NOMO-1 treated with DMSO at 0.1 percent for 48 hours (cell line): ENCODE measurements at regions not wholly inside any gene's neighbourhood (a gene's known extent, or its start where the extent isn't known, plus 50 kb on each side); places are given as distances from the start of the nearest gene placed in this dataset.

Source experiments
- DNase-seq: peaks from one replicate; lab custom pipeline; 2025; ENCODE audit not compliant: unreplicated experiment; lab: John Stamatoyannopoulos, UW

DNA sequence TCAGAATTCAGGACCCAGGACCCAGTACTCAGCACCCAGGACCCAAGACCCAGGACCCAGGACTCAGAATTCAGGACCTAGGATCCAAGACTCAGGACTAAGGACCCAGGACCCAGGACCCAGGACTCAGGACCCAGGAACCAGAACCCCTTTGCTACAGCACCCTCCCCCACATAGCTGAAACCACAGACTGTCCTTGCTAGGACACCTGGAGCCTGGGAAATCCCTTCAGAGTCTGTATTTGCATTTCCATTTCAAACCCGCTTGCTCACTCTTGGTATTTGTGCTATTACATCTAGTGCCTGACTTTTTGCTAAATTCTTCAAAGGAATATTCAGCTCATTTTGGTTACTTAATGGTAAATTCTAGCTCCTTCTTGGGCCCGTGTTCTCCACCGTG, 275.8 kb upstream of the MAF start:
- DNase-seq, result no peak

GRCh38 chr16:79874391-79874790, 273.9 kb upstream of the MAF start:
- no peak for DNase-seq

- no peak for DNase-seq
Measured at GRCh38 chr16:79873825-79874224, 273.3 kb upstream of the MAF start.

DNA sequence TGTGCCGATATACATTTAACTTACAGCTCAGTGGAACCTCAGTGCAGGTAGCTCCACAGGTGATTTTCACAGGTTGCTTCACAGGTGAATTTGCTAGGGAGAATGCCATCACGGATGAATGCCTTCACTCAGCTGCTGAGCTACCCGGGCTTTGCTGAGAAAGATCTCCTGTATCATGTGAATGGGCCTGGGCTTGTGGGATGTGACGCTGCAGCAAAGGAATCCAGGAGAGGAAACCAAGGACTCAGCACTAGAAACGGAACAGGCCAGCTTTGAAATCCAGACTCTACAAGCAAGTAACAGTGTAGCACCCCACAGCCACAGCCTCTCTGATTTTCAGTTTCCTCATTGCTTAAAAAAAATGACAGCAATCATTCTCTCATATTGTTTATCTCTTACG, 271.4 kb upstream of the MAF start:
- no peak for DNase-seq

DNA sequence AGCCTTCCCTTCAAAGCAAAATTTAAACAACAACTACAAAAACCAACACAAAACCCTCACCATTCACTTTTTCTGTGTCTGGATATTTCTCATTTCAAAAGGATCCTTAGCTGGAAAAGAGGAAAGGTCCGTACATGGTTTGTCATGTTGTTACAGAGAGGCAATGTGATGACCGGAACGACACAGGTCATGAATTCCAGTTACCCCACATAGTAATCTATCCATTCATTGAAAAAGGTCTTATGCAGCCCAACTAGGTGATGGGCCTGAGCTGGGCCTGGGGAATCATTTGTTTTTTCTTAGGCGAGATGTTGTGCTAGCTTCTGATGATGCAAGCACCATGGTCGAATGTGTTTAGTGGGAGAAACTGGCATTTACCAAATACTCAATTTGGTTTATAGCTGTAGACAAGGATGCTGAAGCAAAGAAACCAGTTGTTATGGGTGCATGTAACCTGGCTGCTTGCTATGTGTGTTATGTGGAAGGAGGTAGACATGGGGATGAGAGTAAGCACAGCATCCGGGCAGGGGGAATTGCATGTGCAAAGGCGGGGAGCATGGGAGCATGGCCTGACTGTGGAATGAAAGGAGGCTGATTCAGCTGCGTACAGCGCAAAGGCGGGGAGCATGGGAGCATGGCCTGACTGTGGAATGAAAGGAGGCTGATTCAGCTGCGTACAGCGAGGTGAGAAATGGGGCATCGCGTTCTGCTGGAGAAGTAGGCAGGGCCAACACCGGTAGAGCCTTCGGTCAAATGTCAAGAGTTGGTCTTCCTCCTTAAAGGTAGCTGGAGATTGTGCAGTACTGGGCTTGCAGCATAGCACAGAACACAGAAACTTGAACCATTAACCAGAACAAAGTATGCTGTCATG, 269.7 kb upstream of the MAF start:
- DNase-seq, result no peak

DNA sequence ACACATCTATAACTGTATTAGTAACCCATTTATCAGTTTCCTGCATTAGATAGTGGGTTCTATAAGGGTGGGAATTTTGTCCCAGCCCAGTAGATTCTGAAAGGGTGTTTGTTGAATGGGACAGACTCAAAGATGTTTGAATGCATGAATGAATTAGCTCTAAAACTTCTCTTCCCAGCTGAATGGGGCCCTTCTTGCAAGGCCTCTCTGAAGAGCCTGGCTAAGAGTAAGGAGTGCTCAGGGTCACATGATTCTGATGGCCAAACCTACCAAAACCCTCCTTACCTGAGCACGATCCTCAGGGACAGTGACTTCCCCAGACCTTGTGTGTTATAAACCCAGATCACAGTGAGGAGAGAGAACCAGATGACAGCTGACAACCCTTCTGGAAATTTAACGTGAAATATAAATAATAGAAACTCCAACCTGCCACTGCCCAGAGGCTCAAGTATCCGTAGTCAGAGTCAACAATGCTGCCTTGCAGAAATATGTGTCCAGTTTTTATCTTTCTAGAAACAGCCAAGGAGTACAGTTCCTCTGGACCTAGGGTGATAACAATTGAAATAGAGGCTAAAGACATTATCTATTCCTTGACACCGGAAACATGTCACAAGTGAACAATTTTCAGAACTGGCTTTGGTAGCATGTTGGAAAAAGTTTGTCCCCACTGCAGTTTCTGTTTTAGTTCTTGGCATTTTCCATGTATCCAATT, 268.9 kb upstream of the MAF start:
- no peak for DNase-seq

GRCh38 chr16:79868841-79869240, 268.3 kb upstream of the MAF start:
- DNase-seq, result no peak

- DNase-seq, result no peak
Measured at GRCh38 chr16:79867425-79867997, 267.0 kb upstream of the MAF start.

GRCh38 chr16:79865918-79866317, 265.4 kb upstream of the MAF start:
- DNase-seq, result no peak

DNA sequence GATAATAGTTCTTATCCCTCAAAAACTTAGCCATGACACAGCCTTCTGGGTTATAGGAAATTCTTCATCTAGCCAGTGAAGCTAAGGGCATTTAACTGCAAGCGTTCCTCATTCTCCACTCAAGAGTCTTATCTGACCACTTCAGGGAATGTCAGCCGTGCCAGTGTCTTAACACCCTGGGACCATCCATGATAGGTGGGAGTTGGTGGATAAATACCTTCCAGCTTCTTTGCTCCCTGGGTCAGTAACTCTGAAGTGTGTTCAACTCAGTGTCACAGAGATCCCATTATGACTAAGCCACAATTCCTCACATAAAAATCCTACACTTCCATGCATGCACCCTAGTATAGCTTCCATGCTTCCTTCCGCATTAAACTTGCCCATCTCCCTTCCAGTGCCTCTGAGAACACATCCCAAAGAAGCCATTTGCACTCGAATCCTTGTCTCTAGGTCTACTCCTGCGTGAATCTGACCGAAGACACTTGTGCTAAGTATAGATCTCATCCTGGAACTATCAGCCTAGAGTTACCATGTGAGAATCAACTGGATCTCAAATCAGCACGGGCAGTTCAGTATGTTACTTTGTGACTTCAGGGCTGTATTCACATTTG, 264.3 kb upstream of the MAF start:
- DNase-seq, result no peak

DNA sequence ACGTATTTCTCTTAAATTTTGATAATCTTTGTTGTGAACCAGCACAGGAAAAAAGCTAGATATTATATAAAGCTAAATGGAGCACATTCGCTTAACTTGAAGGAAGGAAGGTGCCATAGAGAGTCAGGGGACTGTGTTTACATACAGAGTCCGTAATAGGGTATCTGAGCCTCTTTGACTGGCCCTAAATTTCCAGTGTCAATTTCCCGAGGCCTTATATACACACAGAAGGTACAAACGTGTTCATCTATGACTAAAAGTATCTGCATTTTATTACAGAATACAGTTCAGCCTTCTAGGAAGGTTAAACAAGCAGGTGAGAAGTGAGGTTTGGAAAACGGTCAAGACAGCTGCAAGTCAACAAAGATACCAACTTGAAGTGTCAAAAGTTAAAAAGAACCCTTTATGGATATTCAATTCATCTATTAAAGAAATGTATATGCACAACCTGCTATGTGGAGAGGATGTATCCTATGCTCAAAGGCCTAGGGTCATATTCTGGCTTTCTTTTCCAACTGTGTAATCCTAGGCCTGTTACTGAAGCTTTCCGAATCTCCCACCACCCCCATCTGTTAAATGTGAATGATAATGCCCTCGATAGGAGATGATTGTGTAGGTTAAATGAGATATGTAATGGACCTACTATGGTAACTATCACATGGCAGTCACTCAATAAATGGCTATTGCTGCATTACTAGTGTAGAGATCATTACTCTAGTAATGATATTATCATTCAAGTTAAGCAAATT, 263.7 kb upstream of the MAF start:
- DNase-seq, result no peak

- no peak for DNase-seq
Measured at GRCh38 chr16:79863128-79864031, 262.8 kb upstream of the MAF start.

- no peak for DNase-seq
Measured at GRCh38 chr16:79862601-79863000, 262.1 kb upstream of the MAF start.

DNA sequence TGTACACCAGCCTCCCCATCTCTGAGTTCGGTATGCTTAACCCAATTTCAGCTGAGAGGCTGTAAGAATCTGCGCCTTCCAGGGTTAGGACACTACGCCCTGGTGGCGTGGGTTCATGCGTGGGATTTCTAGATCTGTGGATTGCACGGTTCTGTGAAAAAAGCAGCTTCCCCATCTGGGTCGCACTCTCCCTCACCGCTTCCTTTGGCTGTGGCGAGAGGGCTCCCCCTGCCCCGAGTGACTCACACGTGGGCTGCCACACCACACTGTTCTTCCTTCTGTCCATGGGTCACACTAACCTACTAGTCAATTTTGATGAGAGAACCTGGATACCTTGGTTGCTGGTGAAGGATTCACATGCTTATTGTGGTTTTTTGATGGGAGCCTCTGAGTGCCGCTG, 256.0 kb upstream of the MAF start:
- DNase-seq, result no peak

DNA sequence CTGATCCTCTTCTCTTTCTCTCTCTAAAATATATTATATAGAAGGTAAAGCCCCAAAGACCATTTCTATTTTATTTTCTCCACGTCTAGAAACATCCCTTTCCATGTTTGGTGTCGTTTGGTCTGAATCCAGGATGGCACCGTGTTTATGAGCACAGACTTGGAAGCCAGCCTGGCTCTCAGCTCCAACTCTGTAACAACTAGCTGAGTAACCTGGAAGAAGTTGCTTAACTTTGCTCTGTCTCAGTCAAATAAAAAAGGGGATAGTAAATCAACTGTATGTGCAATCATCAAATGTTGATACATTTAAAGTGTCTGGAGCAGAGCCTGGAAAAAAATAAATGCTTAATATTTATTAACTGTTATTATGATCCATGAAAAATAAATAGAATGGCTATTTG, 249.8 kb upstream of the MAF start:
- DNase-seq, result no peak

DNA sequence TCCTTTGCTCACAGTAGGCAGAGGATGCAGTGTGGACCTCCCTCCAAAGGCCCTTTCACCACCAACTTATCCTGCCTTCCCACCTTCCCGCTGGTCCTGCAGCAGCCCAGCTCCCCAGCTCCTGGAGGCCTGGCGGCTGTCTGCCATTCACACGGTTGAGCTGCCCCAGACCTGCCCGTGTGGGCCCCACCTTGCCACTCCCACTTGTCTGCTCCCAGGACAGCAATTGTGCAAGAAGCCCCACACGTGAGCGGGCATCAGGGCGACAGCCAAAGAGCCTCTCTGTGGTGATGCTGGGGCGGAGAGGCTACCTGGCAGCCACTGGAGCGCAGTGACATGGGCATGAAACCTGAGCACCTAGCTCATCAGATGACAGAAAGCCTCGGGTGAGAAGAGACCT, 248.6 kb upstream of the MAF start:
- DNase-seq, result no peak

DNA sequence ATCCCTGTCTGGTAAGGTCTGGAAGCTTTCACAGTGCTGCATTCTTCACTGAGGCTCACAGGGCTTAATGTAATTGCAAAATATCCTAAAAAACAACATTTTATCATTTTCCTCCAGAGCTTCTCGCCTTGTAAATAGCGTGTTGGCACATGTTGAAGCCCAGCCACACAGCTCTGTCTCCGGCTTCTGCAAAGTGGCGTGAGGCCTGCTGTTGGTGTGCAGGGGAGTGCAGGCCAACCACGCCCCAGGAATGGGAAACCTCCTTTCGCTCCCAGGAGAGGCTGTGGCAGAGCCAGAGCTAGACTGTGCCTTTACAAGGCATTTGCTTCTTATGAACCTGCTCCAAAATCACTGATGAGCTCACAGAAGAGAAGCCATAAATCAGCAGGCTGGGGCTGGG, 248.2 kb upstream of the MAF start:
- no peak for DNase-seq

GRCh38 chr16:79847569-79847968, 247.0 kb upstream of the MAF start:
- no peak for DNase-seq

- DNase-seq, result no peak
Measured at GRCh38 chr16:79847101-79847500, 246.6 kb upstream of the MAF start.

DNA sequence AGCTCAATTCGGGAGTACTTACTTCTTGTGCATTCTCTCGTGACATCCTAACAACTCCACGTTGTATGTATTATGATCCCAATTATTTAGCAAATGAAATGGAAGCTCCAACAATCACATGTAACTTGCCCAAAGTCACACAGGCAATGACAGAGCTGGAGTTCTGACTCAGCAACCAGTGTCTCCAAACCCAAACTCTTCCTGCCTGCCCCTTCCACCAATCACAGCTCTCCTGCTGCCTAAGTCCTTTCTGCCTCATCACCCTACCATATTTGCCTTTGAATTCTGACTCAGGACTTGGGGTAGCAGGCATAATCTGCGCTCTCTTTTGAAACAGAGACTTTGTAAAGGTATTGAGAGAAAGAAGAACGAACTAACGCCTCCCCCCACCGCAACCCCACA, 245.2 kb upstream of the MAF start:
- no peak for DNase-seq
